Dermis microvascular lymphatic vessel endothelial cell (primary cell): ENCODE measurements at regions not wholly inside any gene's neighbourhood (a gene's known extent, or its start where the extent isn't known, plus 50 kb on each side); places are given as distances from the start of the nearest gene placed in this dataset.

Experiments used
- DNase-seq, 2 donors: peaks; one replicate each; pipeline versions ENCODE4 v3.0.0 to v3.0.0-alpha.2; 2010; ENCODE audit warnings: low read depth in 2 of 2

DNA sequence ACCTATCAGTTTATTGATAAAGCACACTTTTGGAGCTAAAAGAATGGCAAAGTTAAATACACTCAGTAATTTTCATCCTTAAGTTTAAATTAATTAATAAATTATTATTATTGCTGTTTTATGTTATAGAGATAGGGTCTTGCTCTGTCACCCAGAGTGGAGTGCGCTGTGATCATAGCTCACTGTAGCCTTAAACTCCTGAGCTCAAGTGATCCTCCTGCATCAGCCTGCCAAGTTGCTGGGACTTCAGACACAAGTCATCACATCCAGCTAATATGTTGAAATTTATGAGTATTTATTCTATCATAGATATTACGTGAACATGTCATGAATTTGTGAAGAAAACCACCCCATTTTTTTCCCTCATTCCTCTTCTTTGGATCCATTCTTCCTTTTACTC is 64.2 kb downstream of the GJA1 start:
- DNase-seq: no peak

DNA sequence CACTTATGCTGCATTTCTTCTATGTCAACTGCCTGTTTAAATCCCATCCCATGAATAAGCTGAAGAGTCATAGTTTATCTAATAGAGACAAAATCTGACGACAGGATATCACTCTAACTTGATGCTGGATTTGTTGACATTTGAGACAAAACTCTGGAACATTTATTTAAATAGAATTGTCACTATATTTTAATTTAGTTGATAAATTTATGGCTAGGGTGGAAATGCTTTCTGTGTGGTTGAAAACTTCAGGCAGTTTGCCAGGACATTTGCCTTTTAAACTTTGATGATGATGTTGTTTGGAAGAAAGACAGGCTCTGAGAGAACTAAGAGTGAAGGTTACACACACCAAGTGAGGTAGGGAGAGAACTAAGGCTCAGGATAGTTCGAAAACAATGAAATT is 68.1 kb downstream of the GJA1 start:
- peak in 1 of 2 donors; percentile 49 for DNase-seq

DNA sequence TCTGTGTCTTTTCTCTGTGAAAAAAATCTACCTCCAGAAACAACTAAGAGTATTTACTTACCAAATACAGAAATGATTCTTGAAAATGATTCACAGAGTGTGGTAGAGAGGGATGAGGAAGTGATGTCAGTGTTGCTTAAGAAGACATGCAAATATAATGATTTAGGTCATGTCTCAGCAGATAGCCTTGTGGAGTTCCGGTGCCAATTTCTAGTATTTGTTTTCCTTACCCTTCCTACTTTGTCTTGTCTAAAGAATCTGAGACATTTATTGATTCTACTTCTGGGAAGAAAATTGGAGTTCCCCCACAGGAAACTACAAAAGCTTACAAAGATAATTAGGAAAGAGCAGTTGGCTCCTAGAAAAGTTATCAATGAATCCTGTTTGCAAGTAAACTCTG is 68.8 kb downstream of the GJA1 start:
- peak in 1 of 2 donors; percentile 66 for DNase-seq

DNA sequence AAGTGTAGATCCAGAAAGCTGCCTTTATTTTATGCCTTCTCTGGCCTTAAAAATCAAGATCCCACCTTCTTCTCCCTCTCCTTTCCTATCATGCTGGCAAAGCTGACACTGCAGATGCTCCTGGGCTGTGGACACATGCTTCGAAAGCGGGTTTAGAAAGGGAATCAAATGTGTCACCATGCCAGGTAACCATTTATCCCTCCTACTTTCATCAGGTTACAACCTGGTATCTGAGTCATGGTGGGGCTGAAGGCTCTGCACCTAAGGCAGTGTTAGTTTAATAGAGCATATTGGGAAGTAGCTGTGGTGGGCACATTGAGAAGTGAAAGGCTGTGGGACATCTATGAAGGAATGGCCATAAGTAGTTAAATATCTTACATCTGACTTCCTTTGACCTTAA is 69.8 kb downstream of the GJA1 start:
- no peak for DNase-seq

DNA sequence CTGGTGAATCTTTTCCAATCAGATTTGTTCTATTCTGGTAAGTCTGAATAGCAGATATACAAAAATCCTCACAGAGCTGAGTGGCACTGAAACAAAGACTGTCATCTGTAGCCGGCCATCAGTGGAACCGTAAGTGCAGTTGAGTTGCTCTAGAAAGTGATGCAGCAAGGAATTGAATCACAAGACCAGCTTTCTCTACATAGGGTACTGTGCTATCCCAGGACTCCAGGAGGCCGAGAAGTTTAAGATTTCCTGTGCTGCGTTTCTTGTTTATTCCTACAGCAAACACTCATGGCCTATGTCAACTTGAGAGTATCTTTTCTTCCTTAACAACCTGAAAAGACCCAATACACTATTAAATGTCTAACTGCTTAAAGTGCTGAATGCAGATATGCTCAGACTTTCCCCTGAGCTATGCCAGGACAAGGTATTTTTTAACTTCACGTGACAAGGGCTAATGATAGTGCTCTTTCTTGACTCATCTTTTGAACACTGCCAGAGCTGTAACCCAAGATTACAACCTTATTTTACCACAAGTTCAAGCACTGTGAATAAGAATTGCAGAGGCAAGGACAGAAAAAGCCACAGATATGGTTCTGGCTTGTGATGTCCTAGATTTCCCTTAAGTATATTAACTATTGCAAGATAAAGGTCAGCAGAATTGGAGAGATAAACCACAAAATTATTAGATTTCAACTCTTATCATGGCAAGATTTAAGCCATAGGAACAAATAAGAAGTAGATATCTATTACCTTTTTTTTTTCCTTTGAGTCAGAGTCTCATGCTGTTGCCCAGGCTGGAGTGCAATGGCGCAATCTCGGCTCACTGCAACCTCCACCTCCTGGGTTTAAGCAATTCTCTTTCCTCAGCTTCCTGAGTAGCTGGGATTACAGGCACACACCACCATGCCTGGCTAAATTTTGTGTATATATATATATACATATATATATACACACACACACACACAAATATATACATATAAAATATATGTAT is 71.6 kb downstream of the GJA1 start:
- no peak for DNase-seq

DNA sequence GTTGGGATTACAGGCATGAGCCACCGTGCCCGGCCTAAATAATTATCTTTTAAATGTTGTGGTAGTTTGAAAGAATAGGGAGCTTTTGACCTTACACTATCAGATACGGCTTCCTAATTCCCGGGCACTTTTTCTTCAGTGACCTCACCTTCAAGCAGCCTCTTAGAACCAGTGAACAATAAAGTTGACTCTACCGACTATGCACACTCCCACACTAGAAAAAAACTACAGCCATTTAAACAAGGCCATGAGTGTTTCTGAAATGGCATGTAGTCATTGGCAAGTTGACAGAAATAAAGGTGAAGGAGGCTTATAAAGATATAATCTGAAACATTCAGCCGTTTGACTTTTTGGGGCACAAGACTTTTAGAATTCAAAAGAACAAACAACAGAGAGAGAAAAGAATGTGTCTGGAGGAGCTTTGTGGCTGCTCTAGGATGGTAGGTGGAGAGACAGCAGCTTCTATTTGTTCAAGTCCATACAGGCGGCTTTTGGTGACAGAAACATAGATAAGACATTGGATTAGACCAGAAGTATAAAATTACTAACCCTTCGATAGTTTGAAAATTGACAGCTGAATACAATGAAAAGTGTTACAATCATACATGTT is 75.2 kb downstream of the GJA1 start:
- peak in 1 of 2 donors; percentile 37 for DNase-seq

DNA sequence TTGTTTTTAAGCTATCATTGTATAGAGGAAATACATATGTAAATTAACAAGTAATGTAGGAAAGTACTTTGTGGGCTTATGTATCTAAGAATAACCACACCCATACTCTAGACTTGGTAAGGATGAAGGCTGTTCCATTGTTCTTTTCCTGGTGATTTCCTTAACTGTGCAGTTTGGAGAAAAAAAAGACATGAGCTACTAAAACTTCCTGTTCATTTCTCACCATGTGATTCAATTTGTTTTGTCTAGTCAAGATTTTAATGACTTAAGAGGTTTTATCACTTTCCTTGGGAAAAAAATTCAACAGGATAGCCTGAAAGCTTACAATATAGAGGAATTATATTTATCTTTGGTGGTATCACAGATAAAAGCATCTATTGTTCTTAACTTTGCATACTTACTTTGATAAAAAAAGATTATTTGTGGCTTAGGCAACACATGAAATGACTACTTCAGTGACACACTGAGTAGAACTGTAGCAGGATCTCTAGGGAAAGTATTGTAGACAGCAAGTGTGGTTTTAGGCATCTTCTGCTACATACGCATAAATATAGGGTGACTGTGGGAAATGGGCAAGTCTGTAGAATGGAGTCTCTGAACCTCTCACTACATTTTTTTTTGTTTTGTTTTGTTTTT is 80.3 kb downstream of the GJA1 start:
- DNase-seq: peak in 1 of 2 donors; percentile 92

DNA sequence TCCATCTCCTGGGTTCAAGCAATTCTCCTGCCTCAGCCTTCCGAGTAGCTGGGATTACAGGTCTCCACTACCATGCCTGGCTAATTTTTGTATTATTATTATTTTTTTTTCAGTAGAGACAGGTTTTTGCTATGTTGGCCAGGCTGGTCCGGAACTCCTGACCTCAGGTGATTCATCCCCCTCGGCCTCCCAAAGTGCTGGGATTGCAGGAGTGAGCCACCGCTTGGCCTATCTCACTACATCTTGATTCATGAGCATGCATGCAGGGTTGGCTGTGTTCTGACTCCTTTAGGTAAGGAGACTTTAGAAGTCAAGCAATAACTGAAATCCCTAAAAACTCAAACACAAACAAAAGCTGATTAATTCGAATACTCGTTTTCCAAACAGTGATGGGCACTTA is 80.9 kb downstream of the GJA1 start:
- peak in 1 of 2 donors; percentile 74 for DNase-seq

DNA sequence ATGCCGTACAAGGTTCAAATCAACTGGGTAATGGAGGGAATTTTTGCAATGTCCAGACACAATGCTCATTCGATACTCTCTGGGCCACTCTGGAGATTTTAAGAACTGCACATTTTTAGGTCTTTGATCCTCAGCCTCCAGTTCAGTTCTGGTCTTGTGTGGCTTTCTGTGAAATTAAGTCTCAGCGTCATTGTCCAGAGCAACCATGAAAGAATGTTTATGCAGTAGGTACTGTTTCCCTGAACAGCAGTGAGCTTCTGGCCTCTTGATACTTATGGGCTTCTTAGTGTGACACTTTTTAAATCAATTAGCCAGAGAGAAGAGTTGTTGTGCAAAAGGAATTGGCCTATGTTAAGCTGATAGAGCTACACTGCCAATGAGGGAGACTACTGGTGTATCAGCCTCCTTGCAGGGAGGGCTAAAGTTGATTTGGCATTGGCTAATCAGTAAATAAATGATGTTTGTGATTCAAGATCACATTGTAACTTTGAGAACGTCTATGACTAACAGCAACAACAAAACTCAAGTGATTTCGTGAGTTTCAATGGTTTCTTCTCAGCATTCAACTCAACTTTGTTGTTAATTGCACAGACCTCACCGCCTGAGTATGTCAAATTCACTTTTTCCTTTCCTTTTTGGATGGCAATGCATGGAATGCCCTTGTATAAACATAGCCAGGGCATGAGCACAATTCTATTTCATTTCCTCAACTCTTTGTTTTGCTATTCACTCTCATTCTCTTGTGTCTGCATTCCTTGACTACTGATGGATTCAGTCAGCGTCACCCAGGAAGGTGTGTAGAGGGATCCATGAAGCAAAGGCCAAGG is 85.1 kb downstream of the GJA1 start:
- peak; percentile 84 to 98 for DNase-seq

DNA sequence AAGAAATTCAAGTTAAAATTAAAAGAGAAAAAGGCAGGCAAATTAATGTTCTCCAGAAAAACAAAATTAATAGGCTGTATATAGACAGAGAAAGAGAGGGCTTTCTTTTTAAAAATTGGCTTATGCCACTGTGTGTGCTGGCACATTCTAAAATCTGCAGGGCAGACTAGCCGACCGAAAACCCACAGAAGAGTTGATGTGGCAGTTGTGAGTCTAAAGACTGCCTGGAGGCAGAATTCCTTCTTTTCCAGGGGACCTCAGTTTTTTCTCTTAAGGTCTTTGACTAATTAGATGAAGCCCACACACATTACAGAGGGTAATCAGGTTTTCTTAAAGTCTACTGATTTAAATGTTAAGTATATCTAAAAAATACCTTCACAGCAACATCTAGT is 85.7 kb downstream of the GJA1 start:
- no peak for DNase-seq

DNA sequence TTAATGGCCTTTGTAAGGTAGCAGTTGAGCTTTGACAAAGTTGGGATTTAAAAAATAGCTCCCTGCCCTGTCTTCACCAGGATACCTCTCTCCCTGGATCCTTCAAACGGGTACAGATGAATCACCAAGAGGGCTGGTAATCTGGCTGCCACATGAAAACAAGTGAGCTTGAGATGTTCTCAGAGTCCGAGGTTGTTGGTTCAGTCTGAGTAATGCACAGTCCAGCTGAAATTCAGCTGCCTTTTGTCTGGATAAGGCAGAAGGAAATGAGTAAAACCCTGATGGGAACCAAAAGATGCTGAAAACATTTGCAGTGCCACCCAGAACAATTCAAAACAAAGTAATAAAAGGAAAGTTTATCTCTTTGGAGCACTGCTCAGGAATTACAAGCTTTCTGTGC is 86.8 kb downstream of the GJA1 start:
- DNase-seq: peak in 1 of 2 donors; percentile 99

DNA sequence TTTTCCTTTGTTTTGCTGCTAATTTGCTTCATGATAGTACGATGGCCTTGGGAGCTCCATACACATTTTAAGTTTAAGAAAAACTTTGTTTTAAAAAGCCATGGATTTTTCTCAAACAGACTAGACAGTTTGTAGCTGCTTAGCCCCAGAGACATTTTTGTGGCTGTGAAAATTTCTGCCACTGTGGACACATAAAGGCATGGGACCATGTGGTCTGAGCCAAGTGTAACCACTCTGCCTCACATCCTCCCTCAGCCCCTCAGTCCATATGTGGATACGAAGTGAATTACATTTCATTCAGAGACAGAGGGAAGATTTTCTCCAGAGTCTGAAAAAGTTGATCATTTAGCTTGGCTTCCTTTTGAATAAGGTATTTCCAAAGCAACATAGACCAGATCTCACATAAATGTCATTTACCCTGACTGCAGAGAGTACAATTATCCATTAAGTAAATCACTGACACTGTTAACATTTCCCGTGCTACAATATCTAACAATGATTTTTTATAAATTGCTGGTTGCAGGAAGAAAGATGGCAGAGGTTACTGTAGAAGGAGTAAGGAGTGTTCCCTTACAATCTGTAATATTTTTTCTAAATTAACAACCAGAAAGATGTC is 87.4 kb downstream of the GJA1 start:
- DNase-seq: peak in 1 of 2 donors; percentile 72

DNA sequence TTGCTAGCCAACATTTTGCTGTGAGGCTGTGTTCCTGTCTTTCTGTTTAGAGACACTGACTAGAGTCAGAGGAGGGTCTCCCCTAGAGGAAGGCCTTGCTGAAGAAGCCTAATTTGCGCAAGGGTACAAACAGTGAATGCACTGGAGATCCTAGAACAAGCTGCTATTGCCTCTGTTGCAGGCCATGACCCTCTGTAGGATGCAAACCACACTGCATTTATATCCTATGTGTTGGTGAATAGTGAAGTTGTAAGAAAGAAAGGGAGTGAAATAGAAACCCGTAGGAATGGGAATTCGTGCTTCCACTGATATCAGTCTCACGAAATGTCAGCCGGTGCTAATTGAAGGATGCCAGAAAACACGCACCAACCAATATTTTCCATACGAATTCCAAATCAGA is 88.2 kb downstream of the GJA1 start:
- peak in 1 of 2 donors; percentile 11 for DNase-seq

DNA sequence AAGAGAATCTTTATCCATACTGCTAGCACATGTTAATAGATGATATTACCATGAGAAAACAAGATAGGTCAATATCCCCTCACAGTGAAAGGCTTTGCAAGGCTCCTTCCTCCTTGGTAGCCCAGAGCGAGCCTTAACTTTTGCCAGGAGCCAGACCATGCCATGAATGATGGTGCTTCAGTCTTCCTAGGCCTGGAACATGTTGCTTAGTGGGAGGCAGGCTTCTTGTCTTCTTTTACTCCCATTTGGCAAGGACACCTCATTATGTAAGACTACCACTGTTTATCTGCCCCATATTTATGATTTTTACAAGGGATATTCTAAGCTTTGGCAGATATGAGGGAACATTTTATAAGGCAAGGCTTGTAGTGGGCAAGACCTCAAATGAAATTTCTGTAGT is 90.8 kb downstream of the GJA1 start:
- no peak for DNase-seq

DNA sequence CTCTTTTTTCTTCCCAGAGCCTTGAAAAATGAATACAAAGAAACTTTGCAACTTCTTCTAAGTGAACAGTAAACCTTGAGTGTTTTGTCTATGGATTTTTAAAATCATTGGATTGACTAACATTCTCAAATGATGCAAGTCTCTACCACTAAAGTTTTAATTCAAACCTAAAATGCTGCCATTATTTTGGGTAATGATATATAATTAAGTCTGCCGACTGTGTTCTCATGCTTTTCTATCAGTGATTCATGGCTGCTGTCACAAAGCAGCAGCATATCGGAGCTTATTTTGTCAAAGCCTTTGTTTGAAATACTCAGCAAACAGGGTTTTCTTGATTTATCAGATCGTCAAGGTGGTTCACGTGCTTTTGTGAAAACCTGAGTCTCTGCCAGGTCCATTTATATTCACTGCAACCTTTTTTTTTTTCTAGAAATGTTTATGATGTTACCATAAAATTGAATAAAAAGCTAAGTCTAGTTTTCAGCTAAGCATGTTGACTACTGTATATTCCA is 96.3 kb downstream of the GJA1 start:
- DNase-seq: no peak

DNA sequence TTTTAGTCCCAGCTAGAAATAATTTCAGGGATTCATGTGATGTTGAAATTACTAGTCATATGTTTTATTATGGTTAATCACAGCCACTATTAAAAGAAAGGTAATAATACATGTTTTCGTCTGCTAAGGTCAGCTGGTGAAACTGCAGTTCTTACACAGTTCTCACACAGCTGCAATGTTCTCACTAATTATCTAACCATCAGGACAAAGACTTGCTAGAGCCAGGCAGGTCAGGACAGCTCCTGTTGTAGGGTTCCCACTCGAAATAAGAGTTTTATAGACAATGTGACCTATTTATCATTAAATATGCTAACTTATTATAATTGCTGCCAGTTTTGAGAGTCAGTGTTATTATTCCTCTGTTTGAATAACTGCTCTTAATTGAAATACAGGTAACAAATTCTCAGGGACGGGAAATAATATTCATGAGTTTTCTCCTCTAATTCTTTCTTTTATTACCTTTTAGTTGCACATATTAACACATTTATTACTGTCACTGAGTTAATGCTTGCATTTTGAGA is 97.9 kb downstream of the GJA1 start:
- DNase-seq: no peak

DNA sequence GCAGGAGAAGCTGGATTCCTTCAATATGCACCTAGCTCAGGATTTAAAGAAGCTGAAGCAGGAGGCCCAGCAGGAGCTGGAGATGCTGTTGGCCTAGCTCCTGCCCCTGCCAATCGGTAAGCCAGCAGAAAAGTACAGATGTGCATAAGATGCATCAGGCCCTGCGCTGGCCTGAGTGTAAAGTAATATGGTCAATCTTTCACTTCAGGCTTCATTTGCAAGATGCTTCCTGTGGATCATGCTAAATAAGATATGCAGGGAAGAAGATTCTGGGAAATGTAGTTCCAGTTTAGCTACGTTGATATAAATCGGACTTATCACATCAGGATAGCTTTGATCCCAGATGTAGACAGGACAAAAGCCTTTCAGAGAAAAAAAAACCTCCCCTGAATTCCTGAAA is 100.3 kb downstream of the GJA1 start:
- no peak for DNase-seq

DNA sequence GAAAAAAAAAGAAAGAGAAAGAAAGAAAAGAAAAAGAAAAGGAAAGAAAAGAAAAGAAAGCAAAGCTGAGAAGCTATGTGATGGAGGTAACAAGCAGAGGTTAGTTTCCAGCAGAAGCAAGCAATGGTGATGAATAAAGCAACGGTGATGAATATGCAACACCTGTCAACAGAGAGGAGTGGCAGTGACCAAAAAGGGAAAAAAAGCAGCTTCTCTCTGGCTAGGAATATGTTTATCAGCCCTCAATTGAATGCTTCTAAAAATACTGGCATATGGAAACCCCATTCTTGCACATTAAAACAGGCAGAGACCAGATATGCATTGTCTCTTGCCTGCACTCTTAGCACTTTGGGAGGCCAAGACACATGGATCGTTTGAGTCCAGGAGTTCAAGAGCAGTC is 100.9 kb downstream of the GJA1 start:
- no peak for DNase-seq

DNA sequence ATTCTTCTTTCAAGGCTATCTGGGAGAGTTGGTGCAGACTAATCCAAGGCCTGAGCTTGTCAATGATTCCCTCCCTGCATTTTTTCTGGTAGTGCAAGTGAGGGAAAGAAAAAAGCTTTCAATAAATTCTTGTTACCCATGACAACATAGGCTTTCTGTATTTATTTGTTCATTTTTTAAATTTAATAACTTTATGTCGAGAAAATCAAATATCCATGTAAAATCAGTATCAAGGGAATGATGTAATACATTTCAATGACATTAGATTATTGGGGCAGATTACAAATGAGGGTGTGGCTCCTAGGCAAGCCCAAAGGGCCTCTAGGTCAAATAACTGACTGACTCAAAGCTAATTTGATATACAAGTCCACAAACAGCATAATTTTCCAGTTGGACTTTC is 104.0 kb downstream of the GJA1 start:
- DNase-seq: no peak

DNA sequence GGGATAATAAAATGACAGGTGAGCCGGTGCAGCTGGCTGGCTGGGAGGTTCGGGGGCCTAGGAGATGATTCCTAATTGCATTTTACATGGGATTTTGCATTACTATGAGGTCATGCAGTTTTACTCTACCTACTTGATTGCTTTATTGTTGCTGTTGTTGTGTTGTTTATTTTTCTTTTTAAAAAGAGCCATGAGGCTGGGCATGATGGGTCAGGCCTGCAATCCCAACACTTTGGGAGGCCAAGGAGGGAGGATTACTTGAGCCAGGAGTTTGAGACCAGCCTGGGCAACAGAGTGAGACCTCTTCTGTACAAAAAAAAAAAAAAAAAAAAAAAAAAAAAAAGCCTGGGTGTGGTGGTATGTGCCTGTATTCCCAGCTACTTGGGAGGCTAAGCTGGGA is 104.8 kb downstream of the GJA1 start:
- no peak for DNase-seq

DNA sequence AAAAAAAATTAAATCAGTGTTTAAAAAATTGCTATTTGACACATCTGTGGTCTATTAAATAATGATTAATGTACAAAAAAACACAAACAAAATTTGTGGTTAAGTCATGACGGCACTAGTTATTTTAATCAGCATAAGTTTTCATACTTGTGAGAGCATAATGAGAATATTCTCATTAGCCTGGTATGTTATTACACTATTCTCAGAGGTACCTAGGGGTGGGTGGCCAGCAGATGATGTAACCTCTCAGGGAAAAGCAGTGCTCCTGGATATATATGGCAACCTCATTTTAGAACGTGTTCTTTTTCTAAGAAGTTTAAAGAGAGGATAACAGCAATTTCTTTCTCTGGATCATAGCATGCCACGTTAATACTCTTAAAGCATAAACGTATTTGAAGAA is 109.2 kb downstream of the GJA1 start:
- no peak for DNase-seq
